ENCODE measurements at regions not wholly inside any gene's neighbourhood (a gene's known extent, or its start where the extent isn't known, plus 50 kb on each side); places are given as distances from the start of the nearest gene placed in this dataset.
A peak's percentile ranks its signal among the peaks of the same experiment; 100 is the strongest.

DNA sequence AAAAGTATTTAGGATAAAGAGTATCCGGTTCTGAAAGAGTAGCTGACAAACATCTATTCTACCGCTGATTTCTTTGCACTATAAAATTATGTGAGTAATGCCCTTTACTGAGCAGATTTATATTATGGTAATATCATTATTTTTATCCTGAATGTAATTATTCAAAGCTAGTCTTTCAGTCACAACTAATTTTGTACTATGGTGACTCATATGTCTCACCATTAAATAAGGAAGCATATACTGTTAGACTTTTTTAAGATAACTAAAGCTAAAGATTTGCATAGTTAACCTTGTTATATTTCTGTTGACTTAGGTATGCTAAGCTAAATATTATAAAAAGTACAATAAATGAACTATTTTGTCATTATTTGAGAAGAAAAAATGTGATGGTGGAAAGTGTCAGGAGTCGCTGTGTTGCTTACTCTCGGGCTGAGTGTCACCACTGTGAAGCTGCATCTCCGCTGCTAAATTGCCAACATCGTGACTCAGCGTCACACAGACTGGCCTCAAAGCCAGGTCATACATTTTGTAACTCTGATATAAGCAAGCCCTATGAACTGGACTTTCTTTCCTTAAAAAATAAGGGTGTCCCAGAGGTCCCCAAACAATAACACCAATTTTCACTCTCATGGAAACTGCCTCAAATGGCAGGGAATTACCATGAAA, 69.1 kb upstream of the SSTR1 start:
- DNase-seq (ENCODE audit: insufficient read length, low spot score, missing footprints), result no peak
- Histone ChIP-seq H4K20me1 (ENCODE audit: insufficient read depth, low read length) (no peaks in the 10 kb centered on the region), H2AFZ (ENCODE audit: low read length) (no peak overlapping the region), H3K9me3 (ENCODE audit: low read depth, low read length) (no peaks in the 10 kb centered on the region), H3K4me3 (ENCODE audit: insufficient read depth, low read length) (no peak overlapping the region), H3K27ac (ENCODE audit: low read depth, low read length) (no peak overlapping the region), H3K4me2 (ENCODE audit: insufficient read depth, low read length) (no peak overlapping the region), H3K4me1 (ENCODE audit: insufficient read depth, low read length) (no peaks in the 10 kb centered on the region), H3K27me3 (ENCODE audit: insufficient read depth, low read length) (no peaks in the 10 kb centered on the region), H3K36me3 (ENCODE audit: insufficient read depth, low read length) (no peaks in the 10 kb centered on the region), H3K79me2 (ENCODE audit: insufficient read depth, low read length) (no peaks in the 10 kb centered on the region)
- TF ChIP-seq, protein P1, sequence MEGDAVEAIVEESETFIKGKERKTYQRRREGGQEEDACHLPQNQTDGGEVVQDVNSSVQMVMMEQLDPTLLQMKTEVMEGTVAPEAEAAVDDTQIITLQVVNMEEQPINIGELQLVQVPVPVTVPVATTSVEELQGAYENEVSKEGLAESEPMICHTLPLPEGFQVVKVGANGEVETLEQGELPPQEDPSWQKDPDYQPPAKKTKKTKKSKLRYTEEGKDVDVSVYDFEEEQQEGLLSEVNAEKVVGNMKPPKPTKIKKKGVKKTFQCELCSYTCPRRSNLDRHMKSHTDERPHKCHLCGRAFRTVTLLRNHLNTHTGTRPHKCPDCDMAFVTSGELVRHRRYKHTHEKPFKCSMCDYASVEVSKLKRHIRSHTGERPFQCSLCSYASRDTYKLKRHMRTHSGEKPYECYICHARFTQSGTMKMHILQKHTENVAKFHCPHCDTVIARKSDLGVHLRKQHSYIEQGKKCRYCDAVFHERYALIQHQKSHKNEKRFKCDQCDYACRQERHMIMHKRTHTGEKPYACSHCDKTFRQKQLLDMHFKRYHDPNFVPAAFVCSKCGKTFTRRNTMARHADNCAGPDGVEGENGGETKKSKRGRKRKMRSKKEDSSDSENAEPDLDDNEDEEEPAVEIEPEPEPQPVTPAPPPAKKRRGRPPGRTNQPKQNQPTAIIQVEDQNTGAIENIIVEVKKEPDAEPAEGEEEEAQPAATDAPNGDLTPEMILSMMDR (IDR thresholded peaks at IDR 0.05; ENCODE audit: extremely low read depth, low read depth, low read length), result no peak

- TF ChIP-seq, protein P1 (IDR thresholded peaks at IDR 0.05; ENCODE audit: extremely low read depth, low read depth, low read length), result no peak
- H3K27me3 ChIP-seq (ENCODE audit: insufficient read depth, low read length), result no peaks in the 10 kb centered on the region
- no peak overlapping the region for H2AFZ ChIP-seq (ENCODE audit: low read length)
- H3K79me2 ChIP-seq (ENCODE audit: insufficient read depth, low read length), result no peaks in the 10 kb centered on the region
- H3K27ac ChIP-seq (ENCODE audit: low read depth, low read length), result no peak overlapping the region
- H3K9me3 ChIP-seq (ENCODE audit: low read depth, low read length), result no peaks in the 10 kb centered on the region
- H3K36me3 ChIP-seq (ENCODE audit: insufficient read depth, low read length), result no peaks in the 10 kb centered on the region
- DNase-seq (ENCODE audit: insufficient read length, low spot score, missing footprints), result no peak
- H3K4me1 ChIP-seq (ENCODE audit: insufficient read depth, low read length), result no peaks in the 10 kb centered on the region
- H3K4me2 ChIP-seq (ENCODE audit: insufficient read depth, low read length), result no peak overlapping the region
- no peaks in the 10 kb centered on the region for H4K20me1 ChIP-seq (ENCODE audit: insufficient read depth, low read length)
- no peak overlapping the region for H3K4me3 ChIP-seq (ENCODE audit: insufficient read depth, low read length)
These were observed 67.8 kb upstream of the SSTR1 start for GRCh38 chr14:38139926-38140325.

- no peaks in the 10 kb centered on the region for H3K9me3 ChIP-seq (ENCODE audit: low read depth, low read length)
- no peaks in the 10 kb centered on the region for H3K36me3 ChIP-seq (ENCODE audit: insufficient read depth, low read length)
- H3K4me3 ChIP-seq (ENCODE audit: insufficient read depth, low read length), result no peak overlapping the region
- TF ChIP-seq, protein P1 (IDR thresholded peaks at IDR 0.05; ENCODE audit: extremely low read depth, low read depth, low read length), result no peak
- H3K79me2 ChIP-seq (ENCODE audit: insufficient read depth, low read length), result no peaks in the 10 kb centered on the region
- no peaks in the 10 kb centered on the region for H4K20me1 ChIP-seq (ENCODE audit: insufficient read depth, low read length)
- peak overlapping the region; percentile 48 for H3K4me2 ChIP-seq (ENCODE audit: insufficient read depth, low read length)
- no peak overlapping the region for H2AFZ ChIP-seq (ENCODE audit: low read length)
- peak overlapping the region; percentile 20 for H3K27ac ChIP-seq (ENCODE audit: low read depth, low read length)
- no peaks in the 10 kb centered on the region for H3K27me3 ChIP-seq (ENCODE audit: insufficient read depth, low read length)
- H3K4me1 ChIP-seq (ENCODE audit: insufficient read depth, low read length), result no peaks in the 10 kb centered on the region
- DNase-seq (ENCODE audit: insufficient read length, low spot score, missing footprints), result no peak
These were observed 64.5 kb upstream of the SSTR1 start for GRCh38 chr14:38143170-38143569.

DNA sequence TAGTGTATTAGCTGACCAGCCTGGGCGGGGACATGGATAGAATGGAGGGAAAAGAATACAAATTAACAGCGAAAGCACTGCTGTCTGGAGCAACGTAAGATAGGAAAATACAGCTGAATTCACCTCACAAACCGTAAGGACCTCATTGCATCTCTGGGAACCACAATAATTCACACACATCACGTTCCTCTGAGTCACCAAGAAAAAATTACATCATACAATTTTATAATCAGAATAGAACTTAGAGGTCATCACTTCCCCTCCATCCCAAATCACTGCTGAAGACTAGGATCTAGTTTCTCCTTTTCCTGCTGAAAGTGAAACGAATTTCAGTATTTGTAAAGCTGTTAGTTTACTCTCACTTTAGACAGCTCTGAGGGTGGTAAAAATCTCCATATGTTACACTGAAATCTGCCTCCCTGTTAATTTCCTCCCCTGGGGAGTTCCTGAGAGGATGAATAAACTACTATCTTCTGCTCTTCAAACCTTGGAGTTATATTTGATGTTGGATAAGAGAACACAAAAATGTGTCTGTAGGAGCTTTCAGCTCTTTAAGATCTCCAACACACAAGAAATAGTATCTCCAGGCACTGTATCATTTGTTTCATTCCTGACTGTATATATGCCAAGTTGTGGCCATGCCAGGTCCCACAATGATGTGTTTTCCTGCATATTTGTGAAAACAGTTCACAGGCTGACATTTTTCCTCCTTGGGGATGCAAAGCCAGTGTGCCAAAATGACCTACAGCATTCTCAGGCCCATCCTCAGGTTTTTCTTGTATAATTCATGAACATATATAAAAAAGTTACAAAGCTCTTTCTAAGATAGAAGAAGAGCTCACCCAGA, 63.8 kb upstream of the SSTR1 start:
- Histone ChIP-seq H3K27me3 (ENCODE audit: insufficient read depth, low read length) (no peaks in the 10 kb centered on the region), H4K20me1 (ENCODE audit: insufficient read depth, low read length) (no peaks in the 10 kb centered on the region), H3K36me3 (ENCODE audit: insufficient read depth, low read length) (no peaks in the 10 kb centered on the region), H3K27ac (ENCODE audit: low read depth, low read length) (peak overlapping the region; percentile 23), H2AFZ (ENCODE audit: low read length) (no peak overlapping the region), H3K4me2 (ENCODE audit: insufficient read depth, low read length) (peak overlapping the region; percentile 48), H3K4me3 (ENCODE audit: insufficient read depth, low read length) (no peak overlapping the region), H3K4me1 (ENCODE audit: insufficient read depth, low read length) (no peaks in the 10 kb centered on the region), H3K79me2 (ENCODE audit: insufficient read depth, low read length) (no peaks in the 10 kb centered on the region), H3K9me3 (ENCODE audit: low read depth, low read length) (no peaks in the 10 kb centered on the region)
- DNase-seq (ENCODE audit: insufficient read length, low spot score, missing footprints), result no peak
- TF ChIP-seq, protein P1 (IDR thresholded peaks at IDR 0.05; ENCODE audit: extremely low read depth, low read depth, low read length), result no peak
